Small intestine (tissue), 7 donors: ENCODE measurements at regions not wholly inside any gene's neighbourhood (a gene's known extent, or its start where the extent isn't known, plus 50 kb on each side); places are given as distances from the start of the nearest gene placed in this dataset.

ENCODE experiments used
- DNase-seq, 2 donors: peaks; one replicate each; pipeline versions ENCODE4 v3.0.0 to v3.0.0-alpha.2; 2013
- FAIRE-seq: peaks from 2 replicates; lab custom pipeline; 2012; peaks lifted over from hg19 to GRCh38; lab: Jason Lieb, UNC
- H3K27ac ChIP-seq, 3 donors: one replicate each; pipeline ENCODE4 v1.5.1; 2013; ENCODE audit warnings: low read length in 2 of 3, mild to moderate bottlenecking in 2 of 3, control low read depth in 1 of 3, inconsistent platforms in 1 of 3, low read depth in 1 of 3, moderate library complexity in 1 of 3
- H3K27me3 ChIP-seq, 3 donors: one replicate each; pipeline ENCODE4 v1.6.1; 2013; ENCODE audit warnings: low read length in 3 of 3, inconsistent platforms in 1 of 3; ENCODE audit not compliant: control insufficient read depth in 3 of 3, insufficient read depth in 3 of 3
- H3K36me3 ChIP-seq, 3 donors: one replicate each; pipeline ENCODE4 v1.6.1; 2013; ENCODE audit warnings: low read length in 3 of 3, inconsistent platforms in 1 of 3, low read depth in 1 of 3, mild to moderate bottlenecking in 1 of 3, moderate library complexity in 1 of 3; ENCODE audit not compliant: control insufficient read depth in 3 of 3, insufficient read depth in 2 of 3
- H3K4me1 ChIP-seq, 3 donors: one replicate each; pipeline ENCODE4 v1.6.1; 2013; ENCODE audit warnings: low read length in 2 of 3, inconsistent platforms in 1 of 3, low read depth in 1 of 3, mild to moderate bottlenecking in 1 of 3, moderate library complexity in 1 of 3; ENCODE audit not compliant: control insufficient read depth in 3 of 3, insufficient read depth in 2 of 3
- H3K4me3 ChIP-seq, 3 donors: one replicate each; pipeline ENCODE4 v1.5.1; 2013; ENCODE audit warnings: low read length in 3 of 3, control low read depth in 1 of 3, inconsistent platforms in 1 of 3, low read depth in 1 of 3, mild to moderate bottlenecking in 1 of 3, moderate library complexity in 1 of 3
- H3K9me3 ChIP-seq, 2 donors: one replicate each; pipeline ENCODE4 v1.6.1; 2013; ENCODE audit warnings: low read depth in 1 of 2, low read length in 1 of 2; ENCODE audit not compliant: control insufficient read depth in 2 of 2, insufficient read depth in 1 of 2
- WGBS, 3 donors: extraction: QIAGEN DNeasy Blood & Tissue Kit; methylation state at CpG; one replicate each; pipeline ENCODE4 v1.1.7; 2013; 5-methylcytosine and 5-hydroxymethylcytosine counted together
- donor health status: healthy with polysubstance abuse.
- donor health status: control.
- donor health status: control.
- donor health status: Bipolar disorder and iron deficiency.
- donor health status: healthy.

- H3K27ac ChIP-seq: no peak overlapping the region
- no peaks in the 10 kb centered on the region for H3K4me1 ChIP-seq
- no peaks in the 10 kb centered on the region for H3K36me3 ChIP-seq
- H3K27me3 ChIP-seq: peaks cover 0 to 6% (median 0%) of the 10 kb centered on the region in 3 donors
- DNase-seq: no peak
- no peak overlapping the region for H3K4me3 ChIP-seq
- no peak for FAIRE-seq
- H3K9me3 ChIP-seq: no peaks in the 10 kb centered on the region
- 77 to 87% (median 85%) methylated on average over 2 of the region's 2 CpGs for WGBS, 3 donors
Observed at GRCh38 chr17:65441053-65441605, 120.3 kb downstream of the AXIN2 start.

- WGBS, 3 donors: 26 to 30% (median 29%) methylated on average over 7 of the region's 7 CpGs
- Histone ChIP-seq H3K4me1 (no peaks in the 10 kb centered on the region), H3K4me3 (no peak overlapping the region), H3K36me3 (no peaks in the 10 kb centered on the region), H3K27ac (no peak overlapping the region), H3K27me3 (peaks cover 0 to 6% (median 0%) of the 10 kb centered on the region in 3 donors), H3K9me3 (no peaks in the 10 kb centered on the region)
- FAIRE-seq (no peak), DNase-seq (peak in 1 of 2 donors; percentile 18)
Observed at GRCh38 chr17:65438708-65439294, 122.6 kb downstream of the AXIN2 start.

GRCh38 chr17:65438173-65438572, 123.3 kb downstream of the AXIN2 start:
- WGBS, 3 donors: 61 to 90% (median 89%) methylated on average over 11 of the region's 11 CpGs
- Histone ChIP-seq H3K9me3 (no peaks in the 10 kb centered on the region), H3K27ac (no peak overlapping the region), H3K4me1 (no peaks in the 10 kb centered on the region), H3K27me3 (peaks cover 0 to 6% (median 0%) of the 10 kb centered on the region in 3 donors), H3K4me3 (no peak overlapping the region), H3K36me3 (no peaks in the 10 kb centered on the region)
- DNase-seq (no peak), FAIRE-seq (no peak)

GRCh38 chr17:65436871-65437270, 124.6 kb downstream of the AXIN2 start:
- Histone ChIP-seq H3K27me3 (peaks cover 0 to 6% (median 0%) of the 10 kb centered on the region in 3 donors), H3K4me1 (no peaks in the 10 kb centered on the region), H3K4me3 (no peak overlapping the region), H3K9me3 (peaks cover 0 to 10% of the 10 kb centered on the region in 2 donors), H3K27ac (no peak overlapping the region), H3K36me3 (no peaks in the 10 kb centered on the region)
- FAIRE-seq (no peak), DNase-seq (no peak)
- WGBS, 3 donors: 80 to 88% (median 81%) methylated on average over 10 of the region's 10 CpGs

GRCh38 chr17:65434878-65435277, 126.6 kb downstream of the AXIN2 start:
- H3K36me3 ChIP-seq: no peaks in the 10 kb centered on the region
- WGBS, 3 donors: 82 to 94% (median 82%) methylated on average over 2 of the region's 2 CpGs
- H3K9me3 ChIP-seq: peaks cover 0 to 10% of the 10 kb centered on the region in 2 donors
- no peaks in the 10 kb centered on the region for H3K4me1 ChIP-seq
- peaks cover 0 to 6% (median 0%) of the 10 kb centered on the region in 3 donors for H3K27me3 ChIP-seq
- DNase-seq: no peak
- no peak for FAIRE-seq
- H3K4me3 ChIP-seq: no peak overlapping the region
- no peak overlapping the region for H3K27ac ChIP-seq

GRCh38 chr17:65434251-65434650, 127.2 kb downstream of the AXIN2 start:
- no peak overlapping the region for H3K27ac ChIP-seq
- H3K36me3 ChIP-seq: no peaks in the 10 kb centered on the region
- 14 to 54% (median 30%) methylated on average over 7 of the region's 7 CpGs for WGBS, 3 donors
- no peak overlapping the region for H3K4me3 ChIP-seq
- H3K9me3 ChIP-seq: peaks cover 0 to 10% of the 10 kb centered on the region in 2 donors
- H3K4me1 ChIP-seq: no peaks in the 10 kb centered on the region
- DNase-seq: peak in 1 of 2 donors; percentile 13
- FAIRE-seq: no peak
- peaks cover 0 to 6% (median 0%) of the 10 kb centered on the region in 3 donors for H3K27me3 ChIP-seq

- Histone ChIP-seq H3K9me3 (peaks cover 0 to 10% of the 10 kb centered on the region in 2 donors), H3K27ac (no peak overlapping the region), H3K4me3 (no peak overlapping the region), H3K36me3 (no peaks in the 10 kb centered on the region), H3K27me3 (peaks cover 0 to 2% (median 0%) of the 10 kb centered on the region in 3 donors), H3K4me1 (no peaks in the 10 kb centered on the region)
- DNase-seq: no peak
- WGBS, 3 donors: 76 to 93% (median 81%) methylated on average over 4 of the region's 4 CpGs
- no peak for FAIRE-seq
Observed at GRCh38 chr17:65433592-65433991, 127.9 kb downstream of the AXIN2 start.

- no peak overlapping the region for H3K4me3 ChIP-seq
- no peak overlapping the region for H3K27ac ChIP-seq
- no peaks in the 10 kb centered on the region for H3K27me3 ChIP-seq
- peaks cover 0 to 10% of the 10 kb centered on the region in 2 donors for H3K9me3 ChIP-seq
- H3K4me1 ChIP-seq: no peaks in the 10 kb centered on the region
- FAIRE-seq (no peak), DNase-seq (no peak)
- 85 to 92% (median 89%) methylated on average over 1 of the region's 1 CpG for WGBS, 3 donors
- H3K36me3 ChIP-seq: no peaks in the 10 kb centered on the region
Observed at GRCh38 chr17:65433157-65433556, 128.3 kb downstream of the AXIN2 start.
